Astrocyte (in vitro differentiated cells and primary cell): ENCODE measurements at regions not wholly inside any gene's neighbourhood (a gene's known extent, or its start where the extent isn't known, plus 50 kb on each side); places are given as distances from the start of the nearest gene placed in this dataset.

Experiments used
- CTCF ChIP-seq: IDR thresholded peaks from 2 replicates; pipeline ENCODE4 v1.5.1; 2011; ENCODE audit warnings: low read depth, mild to moderate bottlenecking, inconsistent platforms, low read length, moderate library complexity; ENCODE audit not compliant: insufficient read depth
- EZH2 ChIP-seq: IDR thresholded peaks from 2 replicates; pipeline ENCODE4 v1.6.1; 2012; ENCODE audit warnings: mild to moderate bottlenecking, low read length, inconsistent platforms; ENCODE audit not compliant: insufficient read depth

DNA sequence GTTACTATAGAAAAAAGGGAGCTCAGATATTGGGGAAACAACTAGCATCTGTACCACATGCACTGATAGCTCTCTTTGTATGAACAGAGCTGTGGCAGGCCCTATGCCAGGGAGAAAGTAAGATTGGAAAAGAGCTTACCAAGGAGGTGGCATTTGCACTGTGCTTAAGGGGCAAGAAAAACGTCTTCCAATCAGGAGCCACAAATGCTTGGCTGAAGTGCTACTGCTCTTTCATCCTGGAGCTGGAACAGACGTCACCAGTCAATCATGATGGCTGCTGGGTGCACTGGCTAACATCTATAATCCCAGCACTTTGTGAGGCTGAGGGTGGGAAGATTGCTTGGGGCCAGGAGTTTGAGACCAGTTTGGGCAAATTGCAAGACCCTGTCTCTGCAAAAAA lies 218.5 kb downstream of the SEC14L1 start:
- no peak for TF ChIP-seq EZH2
- TF ChIP-seq CTCF = no peak
